GM12865 (cell line): ENCODE measurements at regions not wholly inside any gene's neighbourhood (a gene's known extent, or its start where the extent isn't known, plus 50 kb on each side); places are given as distances from the start of the nearest gene placed in this dataset.
"Not testable (repeated sequence)": the region's sequence is repeated elsewhere in the genome, so short reads cannot be mapped to it uniquely, and the experiment has no call there.

Experiments used
- DNase-seq: peaks from one replicate; pipeline ENCODE4 v3.0.0; 2010; ENCODE audit warnings: low read depth
- H3K4me3 ChIP-seq: 2 replicates; pipeline ENCODE4 v1.5.1; 2011; ENCODE audit warnings: mild to moderate bottlenecking, low read depth, low read length, control low read depth

DNA sequence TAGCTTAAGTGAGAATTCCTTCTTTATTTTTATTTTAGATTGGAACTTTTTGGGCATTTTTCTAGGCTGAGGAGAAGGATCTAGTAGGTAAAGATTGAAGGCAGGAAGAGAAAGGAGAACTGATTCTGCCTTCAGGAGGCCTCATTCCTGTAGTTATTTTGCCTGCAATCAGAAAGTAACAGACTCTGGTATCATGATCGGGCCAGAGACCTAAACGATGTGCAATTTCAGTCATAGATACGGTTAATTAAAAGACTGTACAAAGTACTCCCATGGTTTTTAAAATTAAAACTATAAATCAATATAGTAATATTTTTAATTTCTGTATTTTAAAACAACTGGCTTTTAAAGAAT lies 54.7 kb upstream of the NOTCH2NLA start:
- not testable (repeated sequence) for H3K4me3 ChIP-seq, DNase-seq

DNA sequence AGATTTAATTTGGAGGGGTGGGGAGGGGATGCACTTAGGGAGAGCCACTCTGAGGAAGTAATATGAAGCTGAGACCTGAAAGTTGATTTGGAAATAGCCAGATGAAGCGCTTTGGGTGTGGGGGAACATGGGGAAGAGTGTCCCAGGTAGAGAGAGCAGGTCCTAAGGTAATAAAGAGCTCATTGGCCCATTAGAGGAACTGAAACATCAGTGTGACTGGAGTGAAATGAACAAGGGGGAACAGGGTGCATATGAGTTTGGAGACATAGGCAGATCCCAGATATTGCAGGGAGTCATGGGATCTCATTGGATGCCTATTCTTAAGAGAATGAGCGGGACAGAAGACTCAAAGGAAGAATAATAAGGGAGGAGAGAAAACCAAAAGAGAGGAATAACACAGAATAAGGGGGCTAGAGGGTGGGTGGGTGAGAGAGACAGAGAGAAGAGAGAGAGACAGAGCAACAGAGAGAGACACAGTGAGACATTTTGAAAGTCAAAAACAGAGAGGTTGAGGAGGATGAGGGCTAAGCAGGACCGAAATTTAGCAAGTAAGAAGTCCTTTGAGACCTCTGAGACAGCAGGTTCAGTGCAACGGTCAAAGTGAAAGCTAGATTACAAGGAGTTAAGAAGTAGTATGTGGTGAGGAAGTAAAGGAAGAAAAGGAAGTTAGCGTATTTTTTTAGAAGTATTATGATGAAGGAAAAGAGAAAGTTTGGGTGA lies 54.1 kb upstream of the NOTCH2NLA start:
- H3K4me3 ChIP-seq, DNase-seq: not testable (repeated sequence)

- not testable (repeated sequence) for H3K4me3 ChIP-seq, DNase-seq
Observed at GRCh38 chr1:146281522-146281921, 52.7 kb upstream of the NOTCH2NLA start.

- not testable (repeated sequence) for DNase-seq, H3K4me3 ChIP-seq
Observed at GRCh38 chr1:146278758-146279157, 49.9 kb upstream of the NOTCH2NLA start.
